ENCODE measurements at regions not wholly inside any gene's neighbourhood (a gene's known extent, or its start where the extent isn't known, plus 50 kb on each side); places are given as distances from the start of the nearest gene placed in this dataset.
"Not testable (repeated sequence)": the region's sequence is repeated elsewhere in the genome, so short reads cannot be mapped to it uniquely, and the experiment has no call there.

GRCh38 chr17:46434450-46435062, 73.0 kb upstream of the ARL17B start:
- TF ChIP-seq CTCF (conservative IDR thresholded peaks at IDR 0.05 in 1 of 2, IDR thresholded peaks at IDR 0.05 in 1 of 2; ENCODE audit: extremely low read depth in 1 of 2, insufficient read depth in 1 of 2, low read depth in 1 of 2, low read length in 2 of 2); EZH2 (IDR thresholded peaks at IDR 0.05; ENCODE audit: borderline replicate concordance, low read length): not testable (repeated sequence)

Measured in mammary epithelial cell (primary cell).